Ascending aorta (tissue), 2 donors: ENCODE measurements at regions not wholly inside any gene's neighbourhood (a gene's known extent, or its start where the extent isn't known, plus 50 kb on each side); places are given as distances from the start of the nearest gene placed in this dataset.
"Not testable (repeated sequence)": the region's sequence is repeated elsewhere in the genome, so short reads cannot be mapped to it uniquely, and the experiment has no call there.

ENCODE experiments used
- DNase-seq, 2 donors: peaks; one replicate each; pipeline ENCODE4 v3.0.0-alpha.2; 2019; ENCODE audit warnings: low spot score in 2 of 2
- H3K27ac ChIP-seq, 2 donors: fragments of 200-600 bp; sonication (generic); one replicate each; pipeline ENCODE4 v1.5.1; 2016 to 2017; ENCODE audit warnings: mild to moderate bottlenecking in 1 of 2
- H3K27me3 ChIP-seq: fragments of 200-600 bp; sonication (generic); one replicate; pipeline ENCODE4 v1.5.1; 2017
- H3K36me3 ChIP-seq, 2 donors: fragments of 200-600 bp; sonication (generic); one replicate each; pipeline ENCODE4 v1.5.1; 2016
- H3K4me1 ChIP-seq, 2 donors: fragments of 200-600 bp; sonication (generic); one replicate each; pipeline ENCODE4 v1.5.1; 2016 to 2017; ENCODE audit warnings: mild to moderate bottlenecking in 1 of 2
- H3K4me3 ChIP-seq, 2 donors: fragments of 200-600 bp; sonication (generic); one replicate each; pipeline ENCODE4 v1.5.1; 2016 to 2017; ENCODE audit warnings: mild to moderate bottlenecking in 1 of 2
- H3K9me3 ChIP-seq, 2 donors: fragments of 200-600 bp; sonication (generic); one replicate each; pipeline ENCODE4 v1.5.1; 2016
- CTCF ChIP-seq, 3 experiments: fragments of 200-600 bp in 2 of 3; fragments of 450-650 bp in 1 of 3; sonication (generic) in 2 of 3; IDR thresholded peaks; one replicate each; pipeline ENCODE4 v1.5.1; 2016 to 2019; ENCODE audit warnings: antibody characterized with exemption in 3 of 3, mild to moderate bottlenecking in 1 of 3, moderate library complexity in 1 of 3
- intact Hi-C: fragments of 100-400 bp; cut with DNase I; formaldehyde crosslinking; loops from one replicate; pipeline ENCODE4 v1.15.1; 2023

- intact Hi-C loops, result no loop called here
These were observed 896.8 kb upstream of the ADGRL4 start for GRCh38 chr1:79903321-79903720.

GRCh38 chr1:79902418-79902817 is 895.9 kb upstream of the ADGRL4 start:
- no peak for DNase-seq
- intact Hi-C loops, result no loop called here
- H3K4me1 ChIP-seq, result no peaks in the 10 kb centered on the region
- H3K27me3 ChIP-seq, result no peaks in the 10 kb centered on the region
- H3K4me3 ChIP-seq, result no peak overlapping the region
- H3K36me3 ChIP-seq, result no peaks in the 10 kb centered on the region
- no peaks in the 10 kb centered on the region for H3K9me3 ChIP-seq
- TF ChIP-seq CTCF (IDR thresholded peaks at IDR 0.05), result no peak
- no peak overlapping the region for H3K27ac ChIP-seq

More at GRCh38 chr1:79903321-79903720, 896.8 kb upstream of the ADGRL4 start:
- no peaks in the 10 kb centered on the region for H3K9me3 ChIP-seq
- H3K4me3 ChIP-seq, result no peak overlapping the region
- DNase-seq, result no peak
- no peaks in the 10 kb centered on the region for H3K27me3 ChIP-seq
- no peak overlapping the region for H3K27ac ChIP-seq
- no peaks in the 10 kb centered on the region for H3K36me3 ChIP-seq
- no peak for TF ChIP-seq CTCF (IDR thresholded peaks at IDR 0.05)
- no peaks in the 10 kb centered on the region for H3K4me1 ChIP-seq

GRCh38 chr1:79899914-79900313 is 893.4 kb upstream of the ADGRL4 start:
- H3K9me3 ChIP-seq, result no peaks in the 10 kb centered on the region
- no peak for TF ChIP-seq CTCF (IDR thresholded peaks at IDR 0.05)
- no peak overlapping the region for H3K4me3 ChIP-seq
- intact Hi-C loops, result no loop called here
- no peaks in the 10 kb centered on the region for H3K36me3 ChIP-seq
- no peaks in the 10 kb centered on the region for H3K27me3 ChIP-seq
- H3K4me1 ChIP-seq, result no peaks in the 10 kb centered on the region
- no peak overlapping the region for H3K27ac ChIP-seq
- DNase-seq, result no peak

GRCh38 chr1:79896140-79896539 is 889.6 kb upstream of the ADGRL4 start:
- intact Hi-C loops, result no loop called here
- DNase-seq, result no peak
- H3K27me3 ChIP-seq, result no peaks in the 10 kb centered on the region
- H3K4me3 ChIP-seq, result no peak overlapping the region
- H3K4me1 ChIP-seq, result no peaks in the 10 kb centered on the region
- no peak for TF ChIP-seq CTCF (IDR thresholded peaks at IDR 0.05)
- no peak overlapping the region for H3K27ac ChIP-seq
- H3K9me3 ChIP-seq, result no peaks in the 10 kb centered on the region
- no peaks in the 10 kb centered on the region for H3K36me3 ChIP-seq

- no peak overlapping the region for H3K4me3 ChIP-seq
- no peak overlapping the region for H3K27ac ChIP-seq
- H3K27me3 ChIP-seq, result no peaks in the 10 kb centered on the region
- H3K4me1 ChIP-seq, result no peaks in the 10 kb centered on the region
- no peak for TF ChIP-seq CTCF (IDR thresholded peaks at IDR 0.05)
- no peak for DNase-seq
- intact Hi-C loops, result no loop called here
- no peaks in the 10 kb centered on the region for H3K36me3 ChIP-seq
- no peaks in the 10 kb centered on the region for H3K9me3 ChIP-seq
These were observed 889.0 kb upstream of the ADGRL4 start for GRCh38 chr1:79895573-79895972.

GRCh38 chr1:79894129-79894528 is 887.6 kb upstream of the ADGRL4 start:
- intact Hi-C loops, DNase-seq, H3K27ac ChIP-seq: not testable (repeated sequence)

More at GRCh38 chr1:79894129-79894528, 887.6 kb upstream of the ADGRL4 start:
- not testable (repeated sequence) for H3K4me1 ChIP-seq, H3K27me3 ChIP-seq, H3K9me3 ChIP-seq, H3K4me3 ChIP-seq, H3K36me3 ChIP-seq
